ENCODE measurements at regions not wholly inside any gene's neighbourhood (a gene's known extent, or its start where the extent isn't known, plus 50 kb on each side); places are given as distances from the start of the nearest gene placed in this dataset.

DNA sequence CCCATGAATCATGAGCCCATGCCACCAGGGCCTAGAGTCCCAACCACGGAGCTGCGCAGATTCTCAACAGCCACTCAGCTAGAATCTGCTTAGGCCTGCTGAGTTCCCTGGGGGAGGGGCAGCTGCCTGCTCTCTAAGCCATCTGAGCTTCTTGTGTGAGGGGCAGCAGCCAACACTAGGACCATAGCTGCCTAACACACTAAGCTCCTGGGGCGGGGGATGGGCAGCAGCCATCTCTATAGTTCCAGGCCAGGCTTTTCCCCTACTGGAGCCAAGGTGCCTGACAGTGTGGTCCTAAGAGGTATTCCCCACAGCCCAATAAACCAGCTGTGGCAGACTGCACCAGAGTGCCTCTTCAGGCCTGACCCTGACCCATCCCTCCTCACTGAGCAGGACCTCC is 255.9 kb upstream of the ACO1 start:
- TF ChIP-seq, protein P1, sequence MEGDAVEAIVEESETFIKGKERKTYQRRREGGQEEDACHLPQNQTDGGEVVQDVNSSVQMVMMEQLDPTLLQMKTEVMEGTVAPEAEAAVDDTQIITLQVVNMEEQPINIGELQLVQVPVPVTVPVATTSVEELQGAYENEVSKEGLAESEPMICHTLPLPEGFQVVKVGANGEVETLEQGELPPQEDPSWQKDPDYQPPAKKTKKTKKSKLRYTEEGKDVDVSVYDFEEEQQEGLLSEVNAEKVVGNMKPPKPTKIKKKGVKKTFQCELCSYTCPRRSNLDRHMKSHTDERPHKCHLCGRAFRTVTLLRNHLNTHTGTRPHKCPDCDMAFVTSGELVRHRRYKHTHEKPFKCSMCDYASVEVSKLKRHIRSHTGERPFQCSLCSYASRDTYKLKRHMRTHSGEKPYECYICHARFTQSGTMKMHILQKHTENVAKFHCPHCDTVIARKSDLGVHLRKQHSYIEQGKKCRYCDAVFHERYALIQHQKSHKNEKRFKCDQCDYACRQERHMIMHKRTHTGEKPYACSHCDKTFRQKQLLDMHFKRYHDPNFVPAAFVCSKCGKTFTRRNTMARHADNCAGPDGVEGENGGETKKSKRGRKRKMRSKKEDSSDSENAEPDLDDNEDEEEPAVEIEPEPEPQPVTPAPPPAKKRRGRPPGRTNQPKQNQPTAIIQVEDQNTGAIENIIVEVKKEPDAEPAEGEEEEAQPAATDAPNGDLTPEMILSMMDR (conservative IDR thresholded peaks at IDR 0.05; ENCODE audit: low read depth, low read length), result no peak
- TF ChIP-seq, protein P2, sequence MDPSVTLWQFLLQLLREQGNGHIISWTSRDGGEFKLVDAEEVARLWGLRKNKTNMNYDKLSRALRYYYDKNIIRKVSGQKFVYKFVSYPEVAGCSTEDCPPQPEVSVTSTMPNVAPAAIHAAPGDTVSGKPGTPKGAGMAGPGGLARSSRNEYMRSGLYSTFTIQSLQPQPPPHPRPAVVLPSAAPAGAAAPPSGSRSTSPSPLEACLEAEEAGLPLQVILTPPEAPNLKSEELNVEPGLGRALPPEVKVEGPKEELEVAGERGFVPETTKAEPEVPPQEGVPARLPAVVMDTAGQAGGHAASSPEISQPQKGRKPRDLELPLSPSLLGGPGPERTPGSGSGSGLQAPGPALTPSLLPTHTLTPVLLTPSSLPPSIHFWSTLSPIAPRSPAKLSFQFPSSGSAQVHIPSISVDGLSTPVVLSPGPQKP (IDR thresholded peaks at IDR 0.05; ENCODE audit: borderline replicate concordance, low read depth, low read length), result no peak
- no peak for TF ChIP-seq RFX5 (IDR thresholded peaks at IDR 0.05; ENCODE audit: low read depth, low read length)
